Esophagus muscularis mucosa (tissue), 3 donors: ENCODE measurements at regions not wholly inside any gene's neighbourhood (a gene's known extent, or its start where the extent isn't known, plus 50 kb on each side); places are given as distances from the start of the nearest gene placed in this dataset.

Experiments used
- POLR2AphosphoS5 ChIP-seq, 2 donors: sonication (generic); formaldehyde crosslinking; IDR thresholded peaks; one replicate each; pipeline ENCODE4 v1.6.1; 2017; ENCODE audit warnings: antibody characterized with exemption in 2 of 2
- TF ChIP-seq, protein P1 (sequence below), 3 experiments: fragments of 200-600 bp in 2 of 3; fragments of 450-650 bp in 1 of 3; sonication (generic) in 2 of 3; IDR thresholded peaks; one replicate each; pipeline ENCODE4 v1.5.1; 2017 to 2019; ENCODE audit warnings: antibody characterized with exemption in 3 of 3, mild to moderate bottlenecking in 2 of 3, moderate library complexity in 1 of 3

DNA sequence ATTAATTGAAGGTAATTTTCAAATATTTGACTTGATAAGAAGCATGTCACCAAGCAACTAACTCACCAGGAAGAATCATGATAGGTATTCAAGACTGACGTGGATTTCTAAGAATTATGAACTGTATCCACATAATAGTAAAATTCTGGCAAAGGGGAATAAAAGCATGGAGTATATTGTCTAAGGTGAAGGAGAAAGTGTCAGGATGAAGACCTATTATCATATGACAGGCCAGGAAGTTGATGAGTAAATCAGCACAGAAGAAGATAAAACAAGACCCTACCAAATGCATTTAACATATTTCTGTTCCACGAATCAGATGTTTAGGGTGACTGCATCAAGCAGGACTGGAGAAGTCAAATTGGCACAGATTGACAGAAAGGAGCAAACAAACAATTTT lies 362.7 kb upstream of the MMS22L start:
- TF ChIP-seq, protein P1, sequence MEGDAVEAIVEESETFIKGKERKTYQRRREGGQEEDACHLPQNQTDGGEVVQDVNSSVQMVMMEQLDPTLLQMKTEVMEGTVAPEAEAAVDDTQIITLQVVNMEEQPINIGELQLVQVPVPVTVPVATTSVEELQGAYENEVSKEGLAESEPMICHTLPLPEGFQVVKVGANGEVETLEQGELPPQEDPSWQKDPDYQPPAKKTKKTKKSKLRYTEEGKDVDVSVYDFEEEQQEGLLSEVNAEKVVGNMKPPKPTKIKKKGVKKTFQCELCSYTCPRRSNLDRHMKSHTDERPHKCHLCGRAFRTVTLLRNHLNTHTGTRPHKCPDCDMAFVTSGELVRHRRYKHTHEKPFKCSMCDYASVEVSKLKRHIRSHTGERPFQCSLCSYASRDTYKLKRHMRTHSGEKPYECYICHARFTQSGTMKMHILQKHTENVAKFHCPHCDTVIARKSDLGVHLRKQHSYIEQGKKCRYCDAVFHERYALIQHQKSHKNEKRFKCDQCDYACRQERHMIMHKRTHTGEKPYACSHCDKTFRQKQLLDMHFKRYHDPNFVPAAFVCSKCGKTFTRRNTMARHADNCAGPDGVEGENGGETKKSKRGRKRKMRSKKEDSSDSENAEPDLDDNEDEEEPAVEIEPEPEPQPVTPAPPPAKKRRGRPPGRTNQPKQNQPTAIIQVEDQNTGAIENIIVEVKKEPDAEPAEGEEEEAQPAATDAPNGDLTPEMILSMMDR (IDR thresholded peaks at IDR 0.05): no peak
- TF ChIP-seq POLR2AphosphoS5 (IDR thresholded peaks at IDR 0.05): no peak
